Endothelial cell (in vitro differentiated cells): ENCODE measurements at regions not wholly inside any gene's neighbourhood (a gene's known extent, or its start where the extent isn't known, plus 50 kb on each side); places are given as distances from the start of the nearest gene placed in this dataset.

ENCODE experiments used
- DNase-seq: peaks from one replicate; pipeline ENCODE4 v3.0.0; 2021; ENCODE audit warnings: low spot score
- H3K27ac Mint-ChIP-seq: one replicate; pipeline ENCODE4 v1.8.0; 2021; ENCODE audit warnings: mixed read lengths, inconsistent platforms; ENCODE audit not compliant: unreplicated experiment
- H3K27me3 Mint-ChIP-seq: one replicate; pipeline ENCODE4 v1.8.0; 2021; ENCODE audit warnings: mild to moderate bottlenecking, moderate library complexity, mixed read lengths, inconsistent platforms; ENCODE audit not compliant: unreplicated experiment
- H3K36me3 Mint-ChIP-seq: one replicate; pipeline ENCODE4 v1.8.0; 2021; ENCODE audit warnings: mild to moderate bottlenecking, low read depth, mixed read lengths, inconsistent platforms; ENCODE audit not compliant: unreplicated experiment
- H3K4me1 Mint-ChIP-seq: one replicate; pipeline ENCODE4 v1.8.0; 2021; ENCODE audit warnings: mild to moderate bottlenecking, mixed read lengths, inconsistent platforms; ENCODE audit not compliant: unreplicated experiment
- H3K4me3 Mint-ChIP-seq: one replicate; pipeline ENCODE4 v1.8.0; 2021; ENCODE audit warnings: mild to moderate bottlenecking, mixed read lengths, inconsistent platforms; ENCODE audit not compliant: unreplicated experiment
- H3K9me3 Mint-ChIP-seq: one replicate; pipeline ENCODE4 v1.8.0; 2021; ENCODE audit warnings: mixed read lengths, inconsistent platforms; ENCODE audit not compliant: unreplicated experiment
- TF ChIP-seq, protein P1 (sequence below): fragments of 200-600 bp; sonication (generic); IDR thresholded peaks from one replicate; pipeline ENCODE4 v1.5.0; 2021; ENCODE audit warnings: antibody characterized with exemption; ENCODE audit not compliant: unreplicated experiment

DNA sequence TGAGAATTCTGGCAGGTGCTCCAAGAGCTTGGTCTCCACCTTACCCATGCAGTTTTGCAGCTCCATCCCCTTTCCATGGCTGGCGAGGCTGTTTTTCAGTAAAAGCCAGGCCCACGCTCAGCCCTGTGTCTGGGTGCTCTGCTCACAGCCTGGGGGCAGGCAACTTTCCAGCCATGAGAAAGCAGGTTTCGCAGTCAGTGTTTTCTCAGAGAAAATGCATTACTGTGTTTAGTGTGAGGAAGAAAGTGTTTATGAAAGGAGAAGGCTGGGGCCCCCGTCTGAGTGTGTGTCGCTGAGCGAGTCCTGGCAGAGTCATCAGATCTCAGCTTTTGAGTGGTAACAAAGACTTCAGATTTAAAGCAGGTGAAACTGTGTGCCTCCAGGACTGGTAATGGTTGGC, 248.1 kb downstream of the IRX1 start:
- Mint-ChIP-seq H3K27ac (no peak overlapping the region), H3K27me3 (peaks cover 10% of the 10 kb centered on the region), H3K4me1 (no peaks in the 10 kb centered on the region), H3K36me3 (no peaks in the 10 kb centered on the region), H3K4me3 (no peak overlapping the region), H3K9me3 (no peaks in the 10 kb centered on the region)
- TF ChIP-seq, protein P1, sequence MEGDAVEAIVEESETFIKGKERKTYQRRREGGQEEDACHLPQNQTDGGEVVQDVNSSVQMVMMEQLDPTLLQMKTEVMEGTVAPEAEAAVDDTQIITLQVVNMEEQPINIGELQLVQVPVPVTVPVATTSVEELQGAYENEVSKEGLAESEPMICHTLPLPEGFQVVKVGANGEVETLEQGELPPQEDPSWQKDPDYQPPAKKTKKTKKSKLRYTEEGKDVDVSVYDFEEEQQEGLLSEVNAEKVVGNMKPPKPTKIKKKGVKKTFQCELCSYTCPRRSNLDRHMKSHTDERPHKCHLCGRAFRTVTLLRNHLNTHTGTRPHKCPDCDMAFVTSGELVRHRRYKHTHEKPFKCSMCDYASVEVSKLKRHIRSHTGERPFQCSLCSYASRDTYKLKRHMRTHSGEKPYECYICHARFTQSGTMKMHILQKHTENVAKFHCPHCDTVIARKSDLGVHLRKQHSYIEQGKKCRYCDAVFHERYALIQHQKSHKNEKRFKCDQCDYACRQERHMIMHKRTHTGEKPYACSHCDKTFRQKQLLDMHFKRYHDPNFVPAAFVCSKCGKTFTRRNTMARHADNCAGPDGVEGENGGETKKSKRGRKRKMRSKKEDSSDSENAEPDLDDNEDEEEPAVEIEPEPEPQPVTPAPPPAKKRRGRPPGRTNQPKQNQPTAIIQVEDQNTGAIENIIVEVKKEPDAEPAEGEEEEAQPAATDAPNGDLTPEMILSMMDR: no peak
- DNase-seq: no peak

DNA sequence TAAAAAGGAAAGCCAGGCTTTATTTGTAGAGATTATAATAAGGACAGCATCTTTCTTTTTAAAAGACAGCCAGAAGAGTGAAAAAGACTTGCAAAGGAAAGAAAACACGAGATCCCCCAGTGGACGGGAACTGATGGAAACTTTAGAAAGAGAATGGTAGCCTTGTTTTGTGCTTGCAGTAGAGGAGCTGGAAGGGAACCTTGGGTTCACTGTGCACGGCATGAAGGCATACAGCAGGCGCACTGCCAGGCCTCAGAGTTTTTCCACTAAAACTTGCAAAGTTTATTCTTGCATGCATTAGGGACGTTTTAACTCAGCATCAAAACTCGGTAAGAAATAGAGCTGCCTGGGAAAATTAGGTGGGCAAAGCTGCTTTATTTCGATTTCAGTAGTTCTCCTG, 248.6 kb downstream of the IRX1 start:
- Mint-ChIP-seq H3K9me3 (no peaks in the 10 kb centered on the region), H3K4me3 (no peak overlapping the region), H3K27ac (no peak overlapping the region), H3K27me3 (peaks cover 10% of the 10 kb centered on the region), H3K4me1 (no peaks in the 10 kb centered on the region), H3K36me3 (no peaks in the 10 kb centered on the region)
- no peak for DNase-seq
- TF ChIP-seq, protein P1: no peak

DNA sequence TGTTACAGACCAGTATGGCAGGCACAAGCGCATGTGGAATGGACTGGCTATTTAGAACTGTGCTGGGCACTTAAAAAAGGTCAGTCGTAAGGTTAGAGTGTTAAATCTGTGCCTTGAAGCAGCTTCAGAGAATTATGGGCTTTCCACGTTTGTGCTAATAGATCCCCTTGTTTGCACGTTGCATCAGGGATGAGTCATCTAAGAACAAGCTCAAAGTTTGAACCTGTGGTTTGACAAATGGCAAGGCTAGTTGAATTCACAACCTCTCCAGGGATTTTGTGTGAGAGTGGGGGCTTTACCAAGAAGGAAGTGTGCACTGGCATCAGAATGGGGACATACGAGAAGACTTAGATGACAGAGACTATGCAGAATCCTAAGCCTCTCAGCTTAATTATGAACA, 249.6 kb downstream of the IRX1 start:
- no peaks in the 10 kb centered on the region for H3K9me3 Mint-ChIP-seq
- no peak overlapping the region for H3K27ac Mint-ChIP-seq
- TF ChIP-seq, protein P1: no peak
- DNase-seq: no peak
- no peaks in the 10 kb centered on the region for H3K4me1 Mint-ChIP-seq
- H3K27me3 Mint-ChIP-seq: peaks cover 10% of the 10 kb centered on the region
- H3K36me3 Mint-ChIP-seq: no peaks in the 10 kb centered on the region
- H3K4me3 Mint-ChIP-seq: no peak overlapping the region

DNA sequence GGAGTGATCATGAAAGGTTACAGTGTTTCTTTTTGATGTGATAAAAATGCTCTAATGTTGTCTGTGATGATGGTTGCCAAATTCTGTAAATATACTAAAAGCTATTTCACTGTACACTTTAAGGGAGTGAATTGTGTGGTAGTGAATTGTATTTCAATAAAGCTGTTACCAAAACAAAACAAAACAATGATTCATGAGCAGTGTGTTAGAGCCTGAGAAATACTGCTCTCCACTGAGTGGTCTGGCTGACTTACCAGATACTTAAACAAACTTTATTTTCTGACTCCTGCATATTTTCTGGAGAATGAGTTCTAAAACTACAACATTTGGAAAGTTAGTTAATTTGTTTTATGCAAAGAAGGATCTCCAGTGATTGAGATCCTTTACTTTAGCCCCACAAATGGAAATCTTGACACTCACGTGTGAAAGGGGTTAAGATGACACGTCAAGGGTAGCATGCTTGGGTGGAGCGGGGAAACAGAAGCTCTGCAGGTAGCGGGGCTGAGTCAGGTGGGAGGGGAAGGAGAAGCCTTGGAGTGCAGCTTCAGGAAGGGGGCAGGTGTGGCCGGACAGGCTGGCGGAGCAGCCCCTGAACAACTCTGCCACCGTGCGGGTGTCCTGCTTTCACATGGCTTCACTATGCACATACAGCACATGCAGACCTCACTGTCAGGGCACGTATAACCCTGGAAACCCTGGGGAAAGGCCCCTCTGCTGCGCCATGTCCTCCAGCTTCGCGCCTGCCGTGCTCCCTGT, 256.7 kb downstream of the IRX1 start:
- Mint-ChIP-seq H3K36me3 (no peaks in the 10 kb centered on the region), H3K27ac (no peak overlapping the region), H3K9me3 (no peaks in the 10 kb centered on the region), H3K27me3 (peaks cover 2% of the 10 kb centered on the region), H3K4me1 (no peaks in the 10 kb centered on the region), H3K4me3 (no peak overlapping the region)
- DNase-seq: no peak
- TF ChIP-seq, protein P1: no peak

DNA sequence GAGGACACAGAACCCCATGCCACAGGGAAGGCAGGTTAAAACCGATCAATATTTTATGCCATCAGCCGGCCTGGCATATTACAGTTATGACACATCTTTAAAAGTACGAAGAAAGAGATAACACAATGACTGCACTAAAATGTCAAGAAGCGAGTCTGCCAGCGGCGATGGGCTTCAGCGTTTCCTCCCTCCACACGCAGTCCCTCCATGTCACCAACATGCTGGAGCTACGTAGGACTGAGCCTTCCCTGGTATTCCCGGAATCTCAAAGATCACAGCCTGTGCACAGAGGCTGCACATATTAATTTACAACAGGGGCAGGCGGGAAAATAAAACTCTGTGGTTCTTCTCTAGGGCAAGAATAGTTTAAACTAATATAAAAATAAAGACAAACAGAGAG, 257.7 kb downstream of the IRX1 start:
- H3K27me3 Mint-ChIP-seq: no peaks in the 10 kb centered on the region
- DNase-seq: no peak
- H3K4me1 Mint-ChIP-seq: no peaks in the 10 kb centered on the region
- no peak overlapping the region for H3K27ac Mint-ChIP-seq
- no peaks in the 10 kb centered on the region for H3K36me3 Mint-ChIP-seq
- TF ChIP-seq, protein P1: no peak
- no peak overlapping the region for H3K4me3 Mint-ChIP-seq
- no peaks in the 10 kb centered on the region for H3K9me3 Mint-ChIP-seq
